ENCODE measurements at regions not wholly inside any gene's neighbourhood (a gene's known extent, or its start where the extent isn't known, plus 50 kb on each side); places are given as distances from the start of the nearest gene placed in this dataset.

- ATAC-seq (ENCODE audit: low read depth) (no peak), DNase-seq (no peak)
- TF ChIP-seq CTCF (IDR thresholded peaks at IDR 0.05) (no peak), EZH2 (IDR thresholded peaks at IDR 0.05; ENCODE audit: borderline replicate concordance, insufficient read depth, low read depth, low read length, poor library complexity, severe bottlenecking) (no peak)
- Mint-ChIP-seq H3K4me3 (no peak overlapping the region), H3K27me3 (no peaks in the 10 kb centered on the region), H3K27ac (no peak overlapping the region), H3K4me1 (no peaks in the 10 kb centered on the region), H3K9me3 (ENCODE audit: insufficient read depth) (no peaks in the 10 kb centered on the region)
- Histone ChIP-seq H2AFZ (ENCODE audit: insufficient read depth, low read depth, low read length, poor library complexity, severe bottlenecking) (no peak overlapping the region), H3K79me2 (ENCODE audit: control insufficient read depth, insufficient read depth, low read length) (no peaks in the 10 kb centered on the region), H3K4me2 (replicated peaks; ENCODE audit: low read depth, low read length, poor library complexity, severe bottlenecking) (no peak overlapping the region), H3K4me1 (ENCODE audit: control insufficient read depth in 2 of 2, insufficient read depth in 2 of 2, low read length in 2 of 2) (no peaks in the 10 kb centered on the region), H3K4me3 (ENCODE audit: control extremely low read depth in 1 of 5, extremely low read depth in 1 of 5, insufficient read depth in 1 of 5, low read depth in 2 of 5, low read length in 4 of 5) (no peak overlapping the region), H3K9me3 (ENCODE audit: control extremely low read depth in 1 of 3, control insufficient read depth in 2 of 3, insufficient read depth in 1 of 3, low read length in 2 of 3) (peaks cover 0 to 2% (median 0%) of the 10 kb centered on the region in 3 donors), H4K20me1 (ENCODE audit: control insufficient read depth, insufficient read depth, low read length, poor library complexity, severe bottlenecking) (no peaks in the 10 kb centered on the region), H3K9ac (ENCODE audit: low read length) (no peak overlapping the region), H3K36me3 (replicated peaks in 1 of 2; ENCODE audit: control extremely low read depth in 1 of 2, control insufficient read depth in 1 of 2, extremely low read depth in 1 of 2, insufficient read depth in 2 of 2, low read length in 1 of 2) (no peaks in the 10 kb centered on the region), H3K27ac (ENCODE audit: low read length in 2 of 2) (no peak overlapping the region), H3K27me3 (replicated peaks in 1 of 4; ENCODE audit: control extremely low read depth in 1 of 4, control insufficient read depth in 3 of 4, insufficient read depth in 4 of 4, low read length in 3 of 4) (no peaks in the 10 kb centered on the region)
- CTCF ChIA-PET, result no interaction called here
- POLR2A ChIA-PET, result no interaction called here
- 76% methylated on average over 2 of the region's 2 CpGs for WGBS (ENCODE audit: insufficient coverage)
- intact Hi-C loops (cut with micrococcal nuclease), result no loop called here
Observed at GRCh38 chr20:55264703-55265239, 740.5 kb downstream of the CBLN4 start.

DNA sequence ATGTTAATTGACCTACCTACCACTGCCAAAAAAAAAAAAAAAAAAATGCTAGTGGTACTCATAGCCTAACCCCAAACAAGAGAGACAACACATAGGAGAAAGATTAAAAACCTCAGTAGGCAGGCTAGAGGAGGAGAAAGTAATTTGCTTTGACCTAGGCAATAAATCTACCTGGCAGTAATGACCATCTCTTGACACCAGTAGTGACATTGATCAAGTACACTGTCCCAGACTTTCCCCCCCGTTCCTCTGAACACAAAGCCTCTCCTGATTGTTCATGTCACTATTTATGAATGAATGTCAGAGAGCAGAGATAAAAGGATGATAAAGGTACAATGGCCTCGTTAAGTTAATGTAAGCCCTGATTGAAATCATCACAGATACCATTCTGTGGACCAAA is 746.8 kb downstream of the CBLN4 start:
- CTCF ChIA-PET, result no interaction called here
- H3K27me3 ChIP-seq (replicated peaks in 1 of 4; ENCODE audit: control extremely low read depth in 1 of 4, control insufficient read depth in 3 of 4, insufficient read depth in 4 of 4, low read length in 3 of 4), result no peaks in the 10 kb centered on the region
- intact Hi-C loops (cut with micrococcal nuclease), result no loop called here
- TF ChIP-seq EZH2 (IDR thresholded peaks at IDR 0.05; ENCODE audit: borderline replicate concordance, insufficient read depth, low read depth, low read length, poor library complexity, severe bottlenecking), result no peak
- no peak for TF ChIP-seq CTCF (IDR thresholded peaks at IDR 0.05)
- ATAC-seq (ENCODE audit: low read depth) (no peak), DNase-seq (no peak)
- no peaks in the 10 kb centered on the region for H3K4me1 ChIP-seq (ENCODE audit: control insufficient read depth in 2 of 2, insufficient read depth in 2 of 2, low read length in 2 of 2)
- H4K20me1 ChIP-seq (ENCODE audit: control insufficient read depth, insufficient read depth, low read length, poor library complexity, severe bottlenecking), result no peaks in the 10 kb centered on the region
- POLR2A ChIA-PET, result no interaction called here
- no peaks in the 10 kb centered on the region for H3K36me3 ChIP-seq (replicated peaks in 1 of 2; ENCODE audit: control extremely low read depth in 1 of 2, control insufficient read depth in 1 of 2, extremely low read depth in 1 of 2, insufficient read depth in 2 of 2, low read length in 1 of 2)
- Mint-ChIP-seq H3K4me1 (no peaks in the 10 kb centered on the region), H3K27ac (no peak overlapping the region), H3K27me3 (no peaks in the 10 kb centered on the region), H3K4me3 (no peak overlapping the region), H3K9me3 (ENCODE audit: insufficient read depth) (peaks cover 5% of the 10 kb centered on the region)
- no peak overlapping the region for H2AFZ ChIP-seq (ENCODE audit: insufficient read depth, low read depth, low read length, poor library complexity, severe bottlenecking)
- no CpG with 5 or more reads among the region's 2 CpGs for WGBS (ENCODE audit: insufficient coverage)
- no peak overlapping the region for H3K4me2 ChIP-seq (replicated peaks; ENCODE audit: low read depth, low read length, poor library complexity, severe bottlenecking)
- H3K27ac ChIP-seq (ENCODE audit: low read length in 2 of 2), result no peak overlapping the region
- peaks cover 0 to 5% (median 0%) of the 10 kb centered on the region in 3 donors for H3K9me3 ChIP-seq (ENCODE audit: control extremely low read depth in 1 of 3, control insufficient read depth in 2 of 3, insufficient read depth in 1 of 3, low read length in 2 of 3)
- H3K9ac ChIP-seq (ENCODE audit: low read length), result no peak overlapping the region
- H3K4me3 ChIP-seq (ENCODE audit: control extremely low read depth in 1 of 5, extremely low read depth in 1 of 5, insufficient read depth in 1 of 5, low read depth in 2 of 5, low read length in 4 of 5), result no peak overlapping the region
- H3K79me2 ChIP-seq (ENCODE audit: control insufficient read depth, insufficient read depth, low read length), result no peaks in the 10 kb centered on the region
